ENCODE measurements at regions not wholly inside any gene's neighbourhood (a gene's known extent, or its start where the extent isn't known, plus 50 kb on each side); places are given as distances from the start of the nearest gene placed in this dataset.

- Histone ChIP-seq H3K4me1 (ENCODE audit: control insufficient read depth, insufficient read depth, low read length) (no peaks in the 10 kb centered on the region), H3K4me3 (ENCODE audit: low read depth in 2 of 2, low read length in 2 of 2) (no peak overlapping the region), H3K27me3 (ENCODE audit: control insufficient read depth, insufficient read depth, low read length) (peaks cover 3% of the 10 kb centered on the region), H3K36me3 (ENCODE audit: control insufficient read depth, insufficient read depth, low read length) (no peaks in the 10 kb centered on the region), H3K9me3 (ENCODE audit: control insufficient read depth, insufficient read depth, low read depth, low read length) (no peaks in the 10 kb centered on the region), H3K27ac (ENCODE audit: low read length) (no peak overlapping the region)
- POLR2A ChIA-PET: no interaction called here
- intact Hi-C loops (cut with micrococcal nuclease; ENCODE audit: unreplicated experiment): no loop called here
- BruUV-seq (replicated peaks): no TSS peak
- ATAC-seq: no peak
- no peak for DNase-seq (ENCODE audit: low read depth, low spot score)
- in situ Hi-C loops (cut with HindIII; ENCODE audit: low pct_unique_long_range_greater_than_20kb, low sequenced_read_pairs): no loop called here
- CTCF ChIA-PET: no interaction called here
- no peak for TF ChIP-seq SIN3A (IDR thresholded peaks at IDR 0.05; ENCODE audit: borderline replicate concordance, insufficient read depth, low read depth, low read length)
- TF ChIP-seq TCF7L2 (IDR thresholded peaks at IDR 0.05; ENCODE audit: low read depth, low read length): no peak
- TF ChIP-seq POLR2AphosphoS5 (IDR thresholded peaks at IDR 0.05; ENCODE audit: low read depth, low read length): no peak
- TF ChIP-seq REST (IDR thresholded peaks at IDR 0.05; ENCODE audit: insufficient read depth in 1 of 2, low read depth in 2 of 2, low read length in 1 of 2): no peak
- no peak for TF ChIP-seq CTCF (IDR thresholded peaks at IDR 0.05)
Observed at GRCh38 chr21:32114419-32115035, 164.3 kb downstream of the MIS18A start.

- TF ChIP-seq CTCF (IDR thresholded peaks at IDR 0.05) (no peak), REST (IDR thresholded peaks at IDR 0.05; ENCODE audit: insufficient read depth in 1 of 2, low read depth in 2 of 2, low read length in 1 of 2) (no peak), POLR2AphosphoS5 (IDR thresholded peaks at IDR 0.05; ENCODE audit: low read depth, low read length) (no peak), TCF7L2 (IDR thresholded peaks at IDR 0.05; ENCODE audit: low read depth, low read length) (no peak), SIN3A (IDR thresholded peaks at IDR 0.05; ENCODE audit: borderline replicate concordance, insufficient read depth, low read depth, low read length) (no peak)
- ChIA-PET CTCF (no interaction called here), POLR2A (no interaction called here)
- DNase-seq (ENCODE audit: low read depth, low spot score) (no peak), ATAC-seq (no peak)
- Histone ChIP-seq H3K27me3 (ENCODE audit: control insufficient read depth, insufficient read depth, low read length) (peaks cover 3% of the 10 kb centered on the region), H3K4me1 (ENCODE audit: control insufficient read depth, insufficient read depth, low read length) (no peaks in the 10 kb centered on the region), H3K9me3 (ENCODE audit: control insufficient read depth, insufficient read depth, low read depth, low read length) (no peaks in the 10 kb centered on the region), H3K27ac (ENCODE audit: low read length) (no peak overlapping the region), H3K36me3 (ENCODE audit: control insufficient read depth, insufficient read depth, low read length) (no peaks in the 10 kb centered on the region), H3K4me3 (ENCODE audit: low read depth in 2 of 2, low read length in 2 of 2) (no peak overlapping the region)
- no TSS peak for BruUV-seq (replicated peaks)
- intact Hi-C loops (cut with micrococcal nuclease; ENCODE audit: unreplicated experiment) (no loop called here), in situ Hi-C loops (cut with HindIII; ENCODE audit: low pct_unique_long_range_greater_than_20kb, low sequenced_read_pairs) (no loop called here)
Observed at GRCh38 chr21:32113486-32113885, 165.4 kb downstream of the MIS18A start.

All from Panc1 (cell line).